Nephron progenitor cell (in vitro differentiated cells): ENCODE measurements at regions not wholly inside any gene's neighbourhood (a gene's known extent, or its start where the extent isn't known, plus 50 kb on each side); places are given as distances from the start of the nearest gene placed in this dataset.
A peak's percentile ranks its signal among the peaks of the same experiment; 100 is the strongest.

ENCODE experiments used
- DNase-seq: peaks from one replicate; pipeline ENCODE4 v3.0.0; 2021
- H3K27ac Mint-ChIP-seq: 2 replicates; pipeline ENCODE4 v1.8.0; 2021; ENCODE audit warnings: mild to moderate bottlenecking, moderate library complexity, mixed read lengths
- H3K27me3 Mint-ChIP-seq: 2 replicates; pipeline ENCODE4 v1.8.0; 2021; ENCODE audit warnings: mild to moderate bottlenecking, low read depth, mixed read lengths; ENCODE audit not compliant: poor library complexity
- H3K36me3 Mint-ChIP-seq: 2 replicates; pipeline ENCODE4 v1.8.0; 2021; ENCODE audit warnings: low read depth, mixed read lengths
- H3K4me1 Mint-ChIP-seq: 2 replicates; pipeline ENCODE4 v1.8.0; 2021; ENCODE audit warnings: mixed read lengths
- H3K4me3 Mint-ChIP-seq: 2 replicates; pipeline ENCODE4 v1.8.0; 2021; ENCODE audit warnings: mild to moderate bottlenecking, moderate library complexity, mixed read lengths
- H3K9me3 Mint-ChIP-seq: 2 replicates; pipeline ENCODE4 v1.8.0; 2021; ENCODE audit warnings: mild to moderate bottlenecking, moderate library complexity, mixed read lengths
- CTCF ChIP-seq: fragments of 200-600 bp; sonication (generic); IDR thresholded peaks from 2 replicates; pipeline ENCODE4 v1.5.0; 2021; ENCODE audit warnings: antibody characterized with exemption

- Mint-ChIP-seq H3K27me3 (peaks cover 4% of the 10 kb centered on the region), H3K4me3 (no peak overlapping the region), H3K9me3 (peaks cover 5% of the 10 kb centered on the region), H3K27ac (no peak overlapping the region), H3K36me3 (no peaks in the 10 kb centered on the region), H3K4me1 (peaks cover 12% of the 10 kb centered on the region)
- no peak for DNase-seq
- TF ChIP-seq CTCF = no peak
Measured at GRCh38 chr2:222771832-222772231, 89.0 kb upstream of the ACSL3 start.

- Mint-ChIP-seq H3K27ac (peak overlapping the region; percentile 29), H3K4me3 (no peak overlapping the region), H3K4me1 (peaks cover 34% of the 10 kb centered on the region), H3K9me3 (peaks cover 5% of the 10 kb centered on the region), H3K36me3 (no peaks in the 10 kb centered on the region), H3K27me3 (no peaks in the 10 kb centered on the region)
- DNase-seq = no peak
- no peak for TF ChIP-seq CTCF
Measured at GRCh38 chr2:222774941-222775340, 85.9 kb upstream of the ACSL3 start.

- TF ChIP-seq CTCF = no peak
- no peak overlapping the region for H3K4me3 Mint-ChIP-seq
- DNase-seq = no peak
- peaks cover 38% of the 10 kb centered on the region for H3K4me1 Mint-ChIP-seq
- no peaks in the 10 kb centered on the region for H3K36me3 Mint-ChIP-seq
- no peak overlapping the region for H3K27ac Mint-ChIP-seq
- H3K9me3 Mint-ChIP-seq = no peaks in the 10 kb centered on the region
- H3K27me3 Mint-ChIP-seq = no peaks in the 10 kb centered on the region
Measured at GRCh38 chr2:222776792-222777191, 84.0 kb upstream of the ACSL3 start.

- Mint-ChIP-seq H3K4me1 (peaks cover 38% of the 10 kb centered on the region), H3K27ac (no peak overlapping the region), H3K27me3 (no peaks in the 10 kb centered on the region), H3K9me3 (no peaks in the 10 kb centered on the region), H3K4me3 (no peak overlapping the region), H3K36me3 (no peaks in the 10 kb centered on the region)
- no peak for DNase-seq
- no peak for TF ChIP-seq CTCF
Measured at GRCh38 chr2:222778400-222778799, 82.4 kb upstream of the ACSL3 start.

GRCh38 chr2:222779145-222779832, 81.5 kb upstream of the ACSL3 start:
- no peak for DNase-seq
- Mint-ChIP-seq H3K4me1 (peaks cover 38% of the 10 kb centered on the region), H3K9me3 (no peaks in the 10 kb centered on the region), H3K27me3 (no peaks in the 10 kb centered on the region), H3K4me3 (no peak overlapping the region), H3K27ac (no peak overlapping the region), H3K36me3 (no peaks in the 10 kb centered on the region)
- TF ChIP-seq CTCF = no peak

GRCh38 chr2:222780051-222780450, 80.8 kb upstream of the ACSL3 start:
- no peak for TF ChIP-seq CTCF
- no peaks in the 10 kb centered on the region for H3K36me3 Mint-ChIP-seq
- no peaks in the 10 kb centered on the region for H3K27me3 Mint-ChIP-seq
- no peaks in the 10 kb centered on the region for H3K9me3 Mint-ChIP-seq
- DNase-seq = no peak
- H3K27ac Mint-ChIP-seq = peak overlapping the region; percentile 21
- H3K4me1 Mint-ChIP-seq = peaks cover 34% of the 10 kb centered on the region
- H3K4me3 Mint-ChIP-seq = no peak overlapping the region
